HTR-8/SVneo (cell line): ENCODE measurements at regions not wholly inside any gene's neighbourhood (a gene's known extent, or its start where the extent isn't known, plus 50 kb on each side); places are given as distances from the start of the nearest gene placed in this dataset.

ENCODE experiments used
- DNase-seq: peaks from one replicate; pipeline ENCODE4 v3.0.0; 2011; ENCODE audit warnings: low spot score, mixed read lengths; ENCODE audit not compliant: insufficient read length
- FAIRE-seq: peaks from 2 replicates; lab custom pipeline; 2011; peaks lifted over from hg19 to GRCh38; lab: Jason Lieb, UNC

- DNase-seq: no peak
- FAIRE-seq: no peak
Measured at GRCh38 chr6:170076466-170077165, 214.3 kb downstream of the DLL1 start.

- DNase-seq: no peak
- FAIRE-seq: no peak
Measured at GRCh38 chr6:170075659-170076223, 215.1 kb downstream of the DLL1 start.

- DNase-seq (no peak), FAIRE-seq (no peak)
Measured at GRCh38 chr6:170074907-170075306, 216.0 kb downstream of the DLL1 start.

GRCh38 chr6:170074435-170074834 lies 216.4 kb downstream of the DLL1 start:
- DNase-seq (no peak), FAIRE-seq (no peak)

- DNase-seq: no peak
- no peak for FAIRE-seq
Measured at GRCh38 chr6:170073846-170074245, 217.0 kb downstream of the DLL1 start.

- FAIRE-seq (no peak), DNase-seq (no peak)
Measured at GRCh38 chr6:170072246-170072645, 218.6 kb downstream of the DLL1 start.

GRCh38 chr6:170069611-170070010 lies 221.3 kb downstream of the DLL1 start:
- DNase-seq (no peak), FAIRE-seq (no peak)

GRCh38 chr6:170068496-170068895 lies 222.4 kb downstream of the DLL1 start:
- DNase-seq: no peak
- no peak for FAIRE-seq

- DNase-seq: no peak
- no peak for FAIRE-seq
Measured at GRCh38 chr6:170067923-170068360, 222.9 kb downstream of the DLL1 start.

GRCh38 chr6:170067181-170067641 lies 223.7 kb downstream of the DLL1 start:
- DNase-seq: no peak
- no peak for FAIRE-seq

GRCh38 chr6:170066679-170067078 lies 224.2 kb downstream of the DLL1 start:
- FAIRE-seq: no peak
- no peak for DNase-seq

- DNase-seq (peak; percentile 19), FAIRE-seq (no peak)
Measured at GRCh38 chr6:170063851-170064602, 226.9 kb downstream of the DLL1 start.

GRCh38 chr6:170063431-170063830 lies 227.4 kb downstream of the DLL1 start:
- DNase-seq: no peak
- FAIRE-seq: no peak

GRCh38 chr6:170062915-170063241 lies 228.0 kb downstream of the DLL1 start:
- DNase-seq (no peak), FAIRE-seq (no peak)

GRCh38 chr6:170062209-170062914 lies 228.5 kb downstream of the DLL1 start:
- no peak for DNase-seq
- FAIRE-seq: no peak

GRCh38 chr6:170058878-170059485 lies 231.9 kb downstream of the DLL1 start:
- DNase-seq (no peak), FAIRE-seq (no peak)

GRCh38 chr6:170057961-170058877 lies 232.7 kb downstream of the DLL1 start:
- no peak for DNase-seq
- FAIRE-seq: no peak

- no peak for DNase-seq
Measured at GRCh38 chr6:170057034-170057734, 233.7 kb downstream of the DLL1 start.

GRCh38 chr6:170056278-170056711 lies 234.6 kb downstream of the DLL1 start:
- FAIRE-seq (no peak), DNase-seq (no peak)

More at GRCh38 chr6:170057034-170057734, 233.7 kb downstream of the DLL1 start:
- no peak for FAIRE-seq
